ENCODE measurements at regions not wholly inside any gene's neighbourhood (a gene's known extent, or its start where the extent isn't known, plus 50 kb on each side); places are given as distances from the start of the nearest gene placed in this dataset.

- no peak overlapping the region for H3K4me3 ChIP-seq
- H3K36me3 ChIP-seq: no peaks in the 10 kb centered on the region
- TF ChIP-seq POLR2A (IDR thresholded peaks at IDR 0.05): no peak
- TF ChIP-seq CTCF (IDR thresholded peaks at IDR 0.05): no peak
- no peak for TF ChIP-seq POLR2AphosphoS5 (IDR thresholded peaks at IDR 0.05)
- WGBS: 83% methylated on average over 3 of the region's 3 CpGs
- no peaks in the 10 kb centered on the region for H3K9me3 ChIP-seq
- H3K4me1 ChIP-seq (replicated peaks): no peaks in the 10 kb centered on the region
- DNase-seq (ENCODE audit: low spot score): no peak
- no peak overlapping the region for H3K27ac ChIP-seq
- intact Hi-C loops (cut with DNase I): no loop called here
- H3K27me3 ChIP-seq (replicated peaks; ENCODE audit: insufficient read depth): no peaks in the 10 kb centered on the region
These were observed 742.1 kb upstream of the SOX9 start for GRCh38 chr17:71378741-71379140.

GRCh38 chr17:71379512-71379911 is 741.3 kb upstream of the SOX9 start:
- H3K4me3 ChIP-seq: no peak overlapping the region
- intact Hi-C loops (cut with DNase I): no loop called here
- no peaks in the 10 kb centered on the region for H3K4me1 ChIP-seq (replicated peaks)
- no peak for DNase-seq (ENCODE audit: low spot score)
- no peaks in the 10 kb centered on the region for H3K27me3 ChIP-seq (replicated peaks; ENCODE audit: insufficient read depth)
- H3K27ac ChIP-seq: no peak overlapping the region
- no peaks in the 10 kb centered on the region for H3K36me3 ChIP-seq
- TF ChIP-seq CTCF (IDR thresholded peaks at IDR 0.05): no peak
- TF ChIP-seq POLR2AphosphoS5 (IDR thresholded peaks at IDR 0.05): no peak
- TF ChIP-seq POLR2A (IDR thresholded peaks at IDR 0.05): no peak
- H3K9me3 ChIP-seq: no peaks in the 10 kb centered on the region

GRCh38 chr17:71380535-71380934 is 740.3 kb upstream of the SOX9 start:
- H3K4me3 ChIP-seq: no peak overlapping the region
- no peaks in the 10 kb centered on the region for H3K4me1 ChIP-seq (replicated peaks)
- intact Hi-C loops (cut with DNase I): no loop called here
- H3K36me3 ChIP-seq: no peaks in the 10 kb centered on the region
- TF ChIP-seq CTCF (IDR thresholded peaks at IDR 0.05) (no peak), POLR2AphosphoS5 (IDR thresholded peaks at IDR 0.05) (no peak), POLR2A (IDR thresholded peaks at IDR 0.05) (no peak)
- 40% methylated on average over 3 of the region's 3 CpGs for WGBS
- DNase-seq (ENCODE audit: low spot score): no peak
- H3K9me3 ChIP-seq: no peaks in the 10 kb centered on the region
- no peaks in the 10 kb centered on the region for H3K27me3 ChIP-seq (replicated peaks; ENCODE audit: insufficient read depth)
- no peak overlapping the region for H3K27ac ChIP-seq

DNA sequence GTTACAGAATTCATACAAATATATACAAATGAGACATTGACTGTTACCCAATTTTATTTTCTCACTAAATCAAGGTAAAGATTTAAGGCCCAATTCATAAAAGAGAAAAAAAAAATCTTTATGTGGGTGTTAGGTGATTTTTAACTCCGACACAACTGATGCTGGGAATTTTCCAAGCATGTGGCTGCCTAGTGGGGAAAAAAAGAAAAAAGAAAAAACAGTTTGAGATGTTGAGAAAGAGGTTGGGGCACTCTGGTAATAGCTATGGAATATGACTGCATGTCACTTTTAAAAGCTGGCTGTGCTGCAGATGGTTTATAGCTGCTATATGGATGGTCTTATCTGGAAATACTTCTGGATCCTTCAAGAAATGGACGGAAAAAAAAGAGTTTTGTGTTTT is 739.9 kb upstream of the SOX9 start:
- Histone ChIP-seq H3K4me3 (no peak overlapping the region), H3K9me3 (no peaks in the 10 kb centered on the region), H3K36me3 (no peaks in the 10 kb centered on the region), H3K4me1 (replicated peaks) (no peaks in the 10 kb centered on the region), H3K27ac (no peak overlapping the region), H3K27me3 (replicated peaks; ENCODE audit: insufficient read depth) (no peaks in the 10 kb centered on the region)
- DNase-seq (ENCODE audit: low spot score): no peak
- TF ChIP-seq CTCF (IDR thresholded peaks at IDR 0.05) (no peak), POLR2AphosphoS5 (IDR thresholded peaks at IDR 0.05) (no peak), POLR2A (IDR thresholded peaks at IDR 0.05) (no peak)
- intact Hi-C loops (cut with DNase I): no loop called here
- WGBS: 59% methylated on average over 2 of the region's 2 CpGs

DNA sequence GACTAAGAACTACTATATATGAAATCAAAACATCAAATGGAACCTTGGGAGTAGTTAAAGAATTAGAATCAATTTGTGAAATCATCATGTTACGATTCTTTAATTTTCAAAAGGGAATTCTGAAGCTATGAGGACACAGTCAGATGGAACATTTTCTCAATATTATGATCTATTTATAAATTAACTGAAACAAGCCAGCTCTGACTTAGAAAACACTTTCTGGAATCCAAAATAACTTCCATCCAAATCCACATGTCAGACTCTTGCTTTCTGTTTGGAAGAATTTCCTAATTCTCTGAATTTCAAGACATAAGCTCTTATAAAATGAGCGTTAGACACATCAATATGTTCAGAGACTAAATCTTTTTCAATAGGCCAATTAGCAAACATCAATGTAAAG is 737.7 kb upstream of the SOX9 start:
- DNase-seq (ENCODE audit: low spot score): no peak
- intact Hi-C loops (cut with DNase I): no loop called here

More for the DNA sequence above, 737.7 kb upstream of the SOX9 start:
- no peaks in the 10 kb centered on the region for H3K36me3 ChIP-seq
- H3K27ac ChIP-seq: no peak overlapping the region
- no peaks in the 10 kb centered on the region for H3K27me3 ChIP-seq (replicated peaks; ENCODE audit: insufficient read depth)
- H3K9me3 ChIP-seq: no peaks in the 10 kb centered on the region
- H3K4me3 ChIP-seq: no peak overlapping the region
- WGBS: 96% methylated on average over 2 of the region's 2 CpGs
- no peak for TF ChIP-seq POLR2A (IDR thresholded peaks at IDR 0.05)
- no peak for TF ChIP-seq CTCF (IDR thresholded peaks at IDR 0.05)
- TF ChIP-seq POLR2AphosphoS5 (IDR thresholded peaks at IDR 0.05): no peak
- H3K4me1 ChIP-seq (replicated peaks): no peaks in the 10 kb centered on the region
